ENCODE measurements at regions not wholly inside any gene's neighbourhood (a gene's known extent, or its start where the extent isn't known, plus 50 kb on each side); places are given as distances from the start of the nearest gene placed in this dataset.

DNA sequence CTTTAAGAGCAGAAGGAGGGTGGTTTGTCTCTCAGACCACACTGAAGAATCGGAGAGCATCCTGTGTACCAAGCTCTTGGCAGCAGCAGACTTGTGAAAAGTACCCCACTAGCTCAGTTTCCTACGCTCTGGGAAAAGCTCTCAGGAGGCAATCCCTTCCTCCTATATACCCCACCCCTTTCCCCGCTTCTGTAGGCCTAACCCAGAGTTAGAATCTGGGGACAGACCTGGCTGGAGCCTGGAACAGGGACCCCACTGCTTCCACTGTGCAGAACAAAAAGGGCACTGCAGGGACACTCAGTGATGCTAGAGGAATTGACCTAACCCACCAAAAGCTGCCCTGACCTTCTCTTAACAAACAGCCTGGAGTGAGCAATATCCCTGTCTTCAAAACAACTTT lies 70.0 kb upstream of the CCDC39 start:
- Histone ChIP-seq H3K79me2 (ENCODE audit: control insufficient read depth, insufficient read depth, low read length) (no peaks in the 10 kb centered on the region), H3K4me2 (ENCODE audit: control insufficient read depth, extremely low read depth, insufficient read depth, low read depth, low read length) (no peak overlapping the region), H4K20me1 (ENCODE audit: control insufficient read depth, extremely low read depth, insufficient read depth, low read length) (no peaks in the 10 kb centered on the region), H3K27ac (ENCODE audit: control insufficient read depth, insufficient read depth, low read length) (no peak overlapping the region), H3K4me3 (ENCODE audit: control insufficient read depth in 2 of 3, extremely low read depth in 1 of 3, insufficient read depth in 2 of 3, low read depth in 1 of 3, low read length in 3 of 3) (no peak overlapping the region), H3K9me1 (ENCODE audit: control insufficient read depth, extremely low read depth, insufficient read depth, low read length) (no peaks in the 10 kb centered on the region), H3K9me3 (ENCODE audit: control insufficient read depth, low read depth, low read length) (no peaks in the 10 kb centered on the region), H3K27me3 (ENCODE audit: control insufficient read depth, extremely low read depth, insufficient read depth, low read length) (no peaks in the 10 kb centered on the region), H3K36me3 (ENCODE audit: control insufficient read depth in 2 of 2, extremely low read depth in 1 of 2, insufficient read depth in 2 of 2, low read length in 2 of 2) (no peaks in the 10 kb centered on the region), H2AFZ (ENCODE audit: control insufficient read depth, low read length) (no peak overlapping the region), H3K4me1 (ENCODE audit: control insufficient read depth, extremely low read depth, insufficient read depth, low read length) (no peaks in the 10 kb centered on the region), H3K9ac (ENCODE audit: control insufficient read depth, extremely low read depth, insufficient read depth, low read length) (no peak overlapping the region)
- dilution Hi-C loops (cut with MboI; ENCODE audit: extremely low pct_ligation_motif_present, low sequenced_read_pairs), result no loop called here
- no peak for FAIRE-seq
- no peak for DNase-seq (ENCODE audit: low read depth, low spot score)
- TF ChIP-seq, protein P1, sequence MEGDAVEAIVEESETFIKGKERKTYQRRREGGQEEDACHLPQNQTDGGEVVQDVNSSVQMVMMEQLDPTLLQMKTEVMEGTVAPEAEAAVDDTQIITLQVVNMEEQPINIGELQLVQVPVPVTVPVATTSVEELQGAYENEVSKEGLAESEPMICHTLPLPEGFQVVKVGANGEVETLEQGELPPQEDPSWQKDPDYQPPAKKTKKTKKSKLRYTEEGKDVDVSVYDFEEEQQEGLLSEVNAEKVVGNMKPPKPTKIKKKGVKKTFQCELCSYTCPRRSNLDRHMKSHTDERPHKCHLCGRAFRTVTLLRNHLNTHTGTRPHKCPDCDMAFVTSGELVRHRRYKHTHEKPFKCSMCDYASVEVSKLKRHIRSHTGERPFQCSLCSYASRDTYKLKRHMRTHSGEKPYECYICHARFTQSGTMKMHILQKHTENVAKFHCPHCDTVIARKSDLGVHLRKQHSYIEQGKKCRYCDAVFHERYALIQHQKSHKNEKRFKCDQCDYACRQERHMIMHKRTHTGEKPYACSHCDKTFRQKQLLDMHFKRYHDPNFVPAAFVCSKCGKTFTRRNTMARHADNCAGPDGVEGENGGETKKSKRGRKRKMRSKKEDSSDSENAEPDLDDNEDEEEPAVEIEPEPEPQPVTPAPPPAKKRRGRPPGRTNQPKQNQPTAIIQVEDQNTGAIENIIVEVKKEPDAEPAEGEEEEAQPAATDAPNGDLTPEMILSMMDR (optimal IDR thresholded peaks at IDR 0.05 in 1 of 3, IDR thresholded peaks at IDR 0.05 in 1 of 3, conservative IDR thresholded peaks at IDR 0.05 in 1 of 3; ENCODE audit: extremely low read depth in 1 of 3, insufficient read depth in 2 of 3, low read length in 3 of 3), result no peak
- TF ChIP-seq EZH2 (IDR thresholded peaks at IDR 0.05; ENCODE audit: low read length), result no peak

- no peak for TF ChIP-seq EZH2 (IDR thresholded peaks at IDR 0.05; ENCODE audit: low read length)
- TF ChIP-seq, protein P1 (optimal IDR thresholded peaks at IDR 0.05 in 1 of 3, IDR thresholded peaks at IDR 0.05 in 1 of 3, conservative IDR thresholded peaks at IDR 0.05 in 1 of 3; ENCODE audit: extremely low read depth in 1 of 3, insufficient read depth in 2 of 3, low read length in 3 of 3), result no peak
- H3K9me1 ChIP-seq (ENCODE audit: control insufficient read depth, extremely low read depth, insufficient read depth, low read length), result no peaks in the 10 kb centered on the region
- H3K79me2 ChIP-seq (ENCODE audit: control insufficient read depth, insufficient read depth, low read length), result no peaks in the 10 kb centered on the region
- no peak for FAIRE-seq
- H3K9me3 ChIP-seq (ENCODE audit: control insufficient read depth, low read depth, low read length), result no peaks in the 10 kb centered on the region
- no peaks in the 10 kb centered on the region for H3K27me3 ChIP-seq (ENCODE audit: control insufficient read depth, extremely low read depth, insufficient read depth, low read length)
- H4K20me1 ChIP-seq (ENCODE audit: control insufficient read depth, extremely low read depth, insufficient read depth, low read length), result no peaks in the 10 kb centered on the region
- H3K27ac ChIP-seq (ENCODE audit: control insufficient read depth, insufficient read depth, low read length), result no peak overlapping the region
- H3K4me2 ChIP-seq (ENCODE audit: control insufficient read depth, extremely low read depth, insufficient read depth, low read depth, low read length), result no peak overlapping the region
- H3K4me3 ChIP-seq (ENCODE audit: control insufficient read depth in 2 of 3, extremely low read depth in 1 of 3, insufficient read depth in 2 of 3, low read depth in 1 of 3, low read length in 3 of 3), result no peak overlapping the region
- H3K4me1 ChIP-seq (ENCODE audit: control insufficient read depth, extremely low read depth, insufficient read depth, low read length), result no peaks in the 10 kb centered on the region
- DNase-seq (ENCODE audit: low read depth, low spot score), result no peak
- no peak overlapping the region for H3K9ac ChIP-seq (ENCODE audit: control insufficient read depth, extremely low read depth, insufficient read depth, low read length)
- dilution Hi-C loops (cut with MboI; ENCODE audit: extremely low pct_ligation_motif_present, low sequenced_read_pairs), result no loop called here
- H2AFZ ChIP-seq (ENCODE audit: control insufficient read depth, low read length), result no peak overlapping the region
- H3K36me3 ChIP-seq (ENCODE audit: control insufficient read depth in 2 of 2, extremely low read depth in 1 of 2, insufficient read depth in 2 of 2, low read length in 2 of 2), result no peaks in the 10 kb centered on the region
These were observed 70.5 kb upstream of the CCDC39 start for GRCh38 chr3:180749796-180750195.
